ENCODE measurements at regions not wholly inside any gene's neighbourhood (a gene's known extent, or its start where the extent isn't known, plus 50 kb on each side); places are given as distances from the start of the nearest gene placed in this dataset.

- TF ChIP-seq NFRKB (IDR thresholded peaks at IDR 0.05), result no peak
- TF ChIP-seq FOXM1 (IDR thresholded peaks at IDR 0.05; ENCODE audit: borderline replicate concordance), result no peak
- no peak for TF ChIP-seq HDGF (IDR thresholded peaks at IDR 0.05; ENCODE audit: borderline replicate concordance)
- TF ChIP-seq ELF4 (IDR thresholded peaks at IDR 0.05), result no peak
- TF ChIP-seq FOXK2 (IDR thresholded peaks at IDR 0.05), result no peak
- TF ChIP-seq SUZ12 (IDR thresholded peaks at IDR 0.05), result no peak
- no peak for TF ChIP-seq TARDBP (IDR thresholded peaks at IDR 0.05)
- no peak for TF ChIP-seq CTBP1 (IDR thresholded peaks at IDR 0.05; ENCODE audit: borderline replicate concordance)
- no peak for TF ChIP-seq PKNOX1 (IDR thresholded peaks at IDR 0.05)
- no peak for TF ChIP-seq L3MBTL2 (conservative IDR thresholded peaks at IDR 0.05)
- no peak for TF ChIP-seq FOXA1 (IDR thresholded peaks at IDR 0.05)
- TF ChIP-seq ARNT (IDR thresholded peaks at IDR 0.05), result no peak
- no peak for TF ChIP-seq BHLHE40 (IDR thresholded peaks at IDR 0.05; ENCODE audit: borderline replicate concordance)
- no peak for TF ChIP-seq SP1 (IDR thresholded peaks at IDR 0.05)
- no peak for TF ChIP-seq LEF1 (IDR thresholded peaks at IDR 0.05; ENCODE audit: borderline replicate concordance)
- TF ChIP-seq ZNF384 (IDR thresholded peaks at IDR 0.05), result no peak
- CTCF ChIA-PET, result interaction anchor here (1.0 to 1.7 kb wide), 2 partner anchors 10 to 12 kb away, joined by 4 read pairs; no protein-coding TSS in a partner anchor
- DNase-seq (ENCODE audit: extremely low spot score), result no peak
- POLR2A ChIA-PET, result no interaction called here
These were observed 154.3 kb downstream of the KATNIP start for GRCh38 chr16:27704252-27704651.

- no peak for DNase-seq (ENCODE audit: extremely low spot score)
- CTCF ChIA-PET, result interaction anchor here (0.9 kb wide), 1 partner anchor 11 kb away, joined by 3 read pairs; no protein-coding TSS in a partner anchor
- TF ChIP-seq HDGF (IDR thresholded peaks at IDR 0.05; ENCODE audit: borderline replicate concordance) (no peak), L3MBTL2 (conservative IDR thresholded peaks at IDR 0.05) (no peak), CTBP1 (IDR thresholded peaks at IDR 0.05; ENCODE audit: borderline replicate concordance) (no peak), SP1 (IDR thresholded peaks at IDR 0.05) (no peak), FOXK2 (IDR thresholded peaks at IDR 0.05) (no peak), FOXA1 (IDR thresholded peaks at IDR 0.05) (no peak), NFRKB (IDR thresholded peaks at IDR 0.05) (no peak), TARDBP (IDR thresholded peaks at IDR 0.05) (no peak), LEF1 (IDR thresholded peaks at IDR 0.05; ENCODE audit: borderline replicate concordance) (no peak), SUZ12 (IDR thresholded peaks at IDR 0.05) (no peak), PKNOX1 (IDR thresholded peaks at IDR 0.05) (no peak), ELF4 (IDR thresholded peaks at IDR 0.05) (no peak), ZNF384 (IDR thresholded peaks at IDR 0.05) (no peak), ARNT (IDR thresholded peaks at IDR 0.05) (no peak), BHLHE40 (IDR thresholded peaks at IDR 0.05; ENCODE audit: borderline replicate concordance) (no peak), FOXM1 (IDR thresholded peaks at IDR 0.05; ENCODE audit: borderline replicate concordance) (no peak)
- POLR2A ChIA-PET, result no interaction called here
These were observed 156.4 kb downstream of the KATNIP start for GRCh38 chr16:27706156-27706865.

GRCh38 chr16:27706866-27707685 lies 157.1 kb downstream of the KATNIP start:
- ChIA-PET CTCF (no interaction called here), POLR2A (no interaction called here)
- DNase-seq (ENCODE audit: extremely low spot score), result no peak
- TF ChIP-seq HDGF (IDR thresholded peaks at IDR 0.05; ENCODE audit: borderline replicate concordance) (no peak), SUZ12 (IDR thresholded peaks at IDR 0.05) (no peak), ZNF384 (IDR thresholded peaks at IDR 0.05) (no peak), ELF4 (IDR thresholded peaks at IDR 0.05) (no peak), CTBP1 (IDR thresholded peaks at IDR 0.05; ENCODE audit: borderline replicate concordance) (no peak)

- no peak for TF ChIP-seq ARNT (IDR thresholded peaks at IDR 0.05)
- no peak for TF ChIP-seq SP1 (IDR thresholded peaks at IDR 0.05)
- TF ChIP-seq FOXM1 (IDR thresholded peaks at IDR 0.05; ENCODE audit: borderline replicate concordance), result no peak
- no peak for TF ChIP-seq TARDBP (IDR thresholded peaks at IDR 0.05)
- no peak for TF ChIP-seq FOXK2 (IDR thresholded peaks at IDR 0.05)
- no peak for TF ChIP-seq NFRKB (IDR thresholded peaks at IDR 0.05)
- TF ChIP-seq SUZ12 (IDR thresholded peaks at IDR 0.05), result no peak
- TF ChIP-seq ELF4 (IDR thresholded peaks at IDR 0.05), result no peak
- no peak for TF ChIP-seq CTBP1 (IDR thresholded peaks at IDR 0.05; ENCODE audit: borderline replicate concordance)
- no peak for TF ChIP-seq FOXA1 (IDR thresholded peaks at IDR 0.05)
- no peak for TF ChIP-seq HDGF (IDR thresholded peaks at IDR 0.05; ENCODE audit: borderline replicate concordance)
- no peak for TF ChIP-seq BHLHE40 (IDR thresholded peaks at IDR 0.05; ENCODE audit: borderline replicate concordance)
- TF ChIP-seq PKNOX1 (IDR thresholded peaks at IDR 0.05), result no peak
- no peak for TF ChIP-seq L3MBTL2 (conservative IDR thresholded peaks at IDR 0.05)
- no peak for TF ChIP-seq ZNF384 (IDR thresholded peaks at IDR 0.05)
- no peak for TF ChIP-seq LEF1 (IDR thresholded peaks at IDR 0.05; ENCODE audit: borderline replicate concordance)
- ChIA-PET CTCF (no interaction called here), POLR2A (no interaction called here)
- no peak for DNase-seq (ENCODE audit: extremely low spot score)
These were observed 158.7 kb downstream of the KATNIP start for GRCh38 chr16:27708651-27709050.

GRCh38 chr16:27712251-27712711 lies 162.3 kb downstream of the KATNIP start:
- POLR2A ChIA-PET, result no interaction called here
- CTCF ChIA-PET, result no interaction called here
- DNase-seq (ENCODE audit: extremely low spot score), result no peak
- TF ChIP-seq TARDBP (IDR thresholded peaks at IDR 0.05), result no peak
- TF ChIP-seq FOXM1 (IDR thresholded peaks at IDR 0.05; ENCODE audit: borderline replicate concordance), result no peak
- TF ChIP-seq ARNT (IDR thresholded peaks at IDR 0.05), result no peak
- no peak for TF ChIP-seq LEF1 (IDR thresholded peaks at IDR 0.05; ENCODE audit: borderline replicate concordance)
- TF ChIP-seq CTBP1 (IDR thresholded peaks at IDR 0.05; ENCODE audit: borderline replicate concordance), result no peak
- no peak for TF ChIP-seq SUZ12 (IDR thresholded peaks at IDR 0.05)
- no peak for TF ChIP-seq ELF4 (IDR thresholded peaks at IDR 0.05)
- no peak for TF ChIP-seq L3MBTL2 (conservative IDR thresholded peaks at IDR 0.05)
- TF ChIP-seq BHLHE40 (IDR thresholded peaks at IDR 0.05; ENCODE audit: borderline replicate concordance), result no peak
- no peak for TF ChIP-seq ZNF384 (IDR thresholded peaks at IDR 0.05)
- no peak for TF ChIP-seq HDGF (IDR thresholded peaks at IDR 0.05; ENCODE audit: borderline replicate concordance)
- no peak for TF ChIP-seq FOXA1 (IDR thresholded peaks at IDR 0.05)
- no peak for TF ChIP-seq PKNOX1 (IDR thresholded peaks at IDR 0.05)
- TF ChIP-seq SP1 (IDR thresholded peaks at IDR 0.05), result no peak
- TF ChIP-seq NFRKB (IDR thresholded peaks at IDR 0.05), result no peak

Data from HEK293T (cell line).